GM20000 (cell line): ENCODE measurements at regions not wholly inside any gene's neighbourhood (a gene's known extent, or its start where the extent isn't known, plus 50 kb on each side); places are given as distances from the start of the nearest gene placed in this dataset.

ENCODE experiments used
- DNase-seq: peaks from one replicate; pipeline ENCODE4 v3.0.0; 2012; ENCODE audit warnings: low spot score
- CTCF ChIP-seq: IDR thresholded peaks from 2 replicates; pipeline ENCODE4 v1.5.1; 2012; ENCODE audit warnings: mild to moderate bottlenecking, control low read depth; ENCODE audit errors: extremely low read depth, missing control alignments

DNA sequence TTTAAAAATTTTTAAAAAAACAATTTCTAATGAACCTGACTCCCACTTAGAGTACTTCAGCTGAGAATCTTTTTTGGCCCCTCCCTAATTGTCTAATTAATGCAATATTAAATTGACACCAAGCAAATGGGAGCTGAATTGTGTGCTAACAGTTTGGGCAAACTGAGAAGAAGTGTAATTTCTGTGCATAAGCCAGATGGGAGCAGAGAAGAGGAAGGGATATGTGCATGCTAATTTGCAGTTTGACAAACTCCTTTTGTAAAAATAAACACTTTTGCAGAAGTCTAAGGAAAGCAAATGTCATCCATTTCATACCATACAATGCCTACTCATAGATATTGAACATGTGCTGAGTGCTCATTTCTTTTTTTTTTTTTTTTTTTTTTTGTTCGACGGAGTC lies 332.0 kb downstream of the CYRIA start:
- DNase-seq = no peak

DNA sequence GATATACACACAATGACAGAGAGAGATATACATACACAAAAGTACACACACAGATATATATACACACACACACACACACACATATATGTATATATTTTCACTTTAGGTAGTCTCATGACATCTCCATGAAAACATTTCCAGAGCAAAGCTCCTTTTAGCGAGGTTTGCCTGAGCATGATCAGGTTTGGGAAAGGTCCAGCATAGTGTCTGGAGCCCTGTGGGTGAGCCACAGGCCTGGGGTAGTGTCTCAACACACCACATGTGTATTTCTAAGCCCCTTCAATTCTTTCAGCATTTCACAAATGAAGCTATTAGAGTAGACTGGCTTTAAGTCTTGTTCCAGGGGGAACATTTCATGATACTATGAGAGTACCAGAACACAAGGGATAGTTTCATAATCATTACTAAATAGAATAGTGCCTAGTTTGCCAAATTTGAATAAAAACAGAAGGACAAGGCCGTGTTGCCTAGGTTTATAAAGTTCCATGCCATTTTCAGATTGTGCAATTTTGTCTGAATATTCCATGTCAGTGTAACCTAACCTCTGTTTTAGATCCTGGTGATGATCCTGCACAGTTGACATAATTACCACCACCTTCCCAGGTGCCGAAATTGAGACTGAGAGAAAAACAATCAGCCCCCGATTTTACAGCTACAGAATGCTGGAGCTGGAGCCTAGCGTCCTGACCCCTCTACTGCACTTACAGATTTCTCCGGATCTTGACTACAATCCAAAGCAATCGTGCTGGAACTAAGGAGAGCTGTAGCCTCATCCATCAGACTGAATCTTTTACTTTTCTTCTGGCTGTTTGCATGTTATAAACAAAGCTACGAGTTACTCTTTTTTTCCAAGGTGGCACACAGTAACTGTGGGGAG lies 332.7 kb downstream of the CYRIA start:
- DNase-seq = no peak
- no peak for TF ChIP-seq CTCF

More for the DNA sequence above, 332.0 kb downstream of the CYRIA start:
- TF ChIP-seq CTCF = no peak

- TF ChIP-seq CTCF = no peak
- DNase-seq = no peak
Observed at GRCh38 chr2:16331772-16332171, 333.9 kb downstream of the CYRIA start.

DNA sequence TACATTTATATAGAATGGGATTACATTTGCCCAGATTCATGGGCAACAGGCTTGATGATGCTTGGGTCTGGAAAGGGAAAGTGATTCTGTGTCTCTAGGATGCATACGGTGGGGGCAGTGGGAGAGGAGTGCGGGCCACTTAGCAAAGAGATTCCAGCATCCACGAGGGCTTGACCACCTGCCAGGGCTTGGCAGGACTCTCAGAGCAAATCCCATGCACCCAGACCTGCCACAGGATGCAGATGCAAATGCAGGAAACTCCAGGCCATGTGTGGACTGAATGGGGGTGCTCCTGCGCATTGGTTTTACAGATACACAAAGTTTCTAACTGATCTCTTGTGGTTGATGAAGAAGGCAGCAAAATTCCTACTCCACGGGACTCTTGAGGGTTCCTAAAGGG lies 334.7 kb downstream of the CYRIA start:
- TF ChIP-seq CTCF = no peak
- DNase-seq = no peak

DNA sequence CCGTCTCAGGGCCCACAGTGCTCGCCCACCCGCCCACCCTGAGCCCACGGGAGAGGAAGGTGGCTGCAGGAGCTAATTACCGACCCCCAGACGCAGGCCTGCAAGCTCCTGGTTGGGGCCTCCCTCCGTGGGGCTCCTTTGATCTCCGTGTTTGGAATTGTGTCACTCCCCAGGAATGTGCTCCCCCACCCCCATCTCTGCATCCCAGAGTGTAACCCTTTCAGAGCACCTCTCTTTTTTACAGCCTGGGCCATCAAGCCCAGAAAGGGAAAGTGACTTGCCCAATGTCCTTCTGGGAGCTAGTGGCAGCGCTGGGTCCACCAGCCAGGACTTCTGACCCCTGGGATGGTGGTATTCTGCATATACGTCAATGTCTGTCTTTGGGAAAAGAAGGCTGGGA lies 335.1 kb downstream of the CYRIA start:
- no peak for DNase-seq

GRCh38 chr2:16330012-16330411 lies 335.6 kb downstream of the CYRIA start:
- no peak for DNase-seq
- TF ChIP-seq CTCF = no peak

More for the DNA sequence above, 335.1 kb downstream of the CYRIA start:
- TF ChIP-seq CTCF = no peak

DNA sequence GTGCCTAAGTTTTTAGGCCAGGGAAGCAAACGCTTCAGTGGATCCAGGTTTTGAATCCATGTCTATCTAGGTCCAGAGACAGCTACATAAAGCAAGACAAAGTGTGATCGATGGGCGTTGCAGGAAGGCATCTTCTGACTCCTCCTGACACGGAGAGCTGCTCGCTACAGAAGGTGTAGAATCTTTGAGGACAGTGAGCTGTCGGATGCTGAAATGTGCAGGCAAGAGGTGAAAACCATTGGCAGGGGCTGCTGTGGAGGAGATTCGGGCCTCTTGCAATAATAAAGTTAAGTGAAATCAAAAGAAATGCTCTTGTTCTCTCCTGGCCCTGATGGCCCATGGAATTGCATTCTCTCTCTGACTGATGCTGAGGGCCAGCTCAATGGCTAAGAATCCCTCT lies 336.2 kb downstream of the CYRIA start:
- DNase-seq = no peak
- TF ChIP-seq CTCF = no peak
